HG02885 (cell line): ENCODE measurements at regions not wholly inside any gene's neighbourhood (a gene's known extent, or its start where the extent isn't known, plus 50 kb on each side); places are given as distances from the start of the nearest gene placed in this dataset.

ENCODE experiments used
- ATAC-seq: cut with Tn5 transposase; IDR thresholded peaks from one replicate; pipeline ENCODE4 v1.9.1; 2021; ENCODE audit warnings: mild to moderate bottlenecking; ENCODE audit not compliant: unreplicated experiment, poor library complexity

- ATAC-seq, result no peak
These were observed 134.5 kb upstream of the CCDC68 start for GRCh38 chr18:55093808-55094207.

GRCh38 chr18:55093295-55093694 is 134.0 kb upstream of the CCDC68 start:
- no peak for ATAC-seq

GRCh38 chr18:55092166-55092565 is 132.9 kb upstream of the CCDC68 start:
- no peak for ATAC-seq

GRCh38 chr18:55090564-55091188 is 131.4 kb upstream of the CCDC68 start:
- no peak for ATAC-seq

GRCh38 chr18:55089610-55090009 is 130.3 kb upstream of the CCDC68 start:
- ATAC-seq, result no peak

GRCh38 chr18:55088561-55088960 is 129.3 kb upstream of the CCDC68 start:
- no peak for ATAC-seq

- ATAC-seq, result peak; percentile 74
These were observed 128.7 kb upstream of the CCDC68 start for GRCh38 chr18:55088000-55088401.

GRCh38 chr18:55086906-55087305 is 127.6 kb upstream of the CCDC68 start:
- no peak for ATAC-seq

- ATAC-seq, result peak; percentile 39
These were observed 126.5 kb upstream of the CCDC68 start for GRCh38 chr18:55085557-55086285.

GRCh38 chr18:55084550-55084949 is 125.3 kb upstream of the CCDC68 start:
- ATAC-seq, result no peak

GRCh38 chr18:55083461-55083860 is 124.2 kb upstream of the CCDC68 start:
- no peak for ATAC-seq

GRCh38 chr18:55079481-55080355 is 120.5 kb upstream of the CCDC68 start:
- ATAC-seq, result no peak

- ATAC-seq, result no peak
These were observed 119.8 kb upstream of the CCDC68 start for GRCh38 chr18:55079067-55079466.

- no peak for ATAC-seq
These were observed 119.2 kb upstream of the CCDC68 start for GRCh38 chr18:55078303-55078932.

GRCh38 chr18:55076643-55077218 is 117.5 kb upstream of the CCDC68 start:
- ATAC-seq, result no peak

- ATAC-seq, result no peak
These were observed 114.6 kb upstream of the CCDC68 start for GRCh38 chr18:55073834-55074233.

- no peak for ATAC-seq
These were observed 113.9 kb upstream of the CCDC68 start for GRCh38 chr18:55073116-55073515.

- ATAC-seq, result no peak
These were observed 113.4 kb upstream of the CCDC68 start for GRCh38 chr18:55072698-55073097.

- no peak for ATAC-seq
These were observed 112.9 kb upstream of the CCDC68 start for GRCh38 chr18:55072181-55072580.

- peak; percentile 81 for ATAC-seq
These were observed 110.2 kb upstream of the CCDC68 start for GRCh38 chr18:55069497-55069896.
